OCI-LY3 (cell line): ENCODE measurements at regions not wholly inside any gene's neighbourhood (a gene's known extent, or its start where the extent isn't known, plus 50 kb on each side); places are given as distances from the start of the nearest gene placed in this dataset.

Experiments used
- CTCF ChIP-seq: fragments of 200-600, 300-600 bp; sonication (generic); IDR thresholded peaks from 2 replicates; pipeline ENCODE4 v1.5.1; 2014; ENCODE audit warnings: antibody characterized with exemption, low read length, low read depth
- EZH2phosphoT487 ChIP-seq: fragments of 200-600 bp; shearing (Covaris generic); IDR thresholded peaks from 2 replicates; pipeline ENCODE4 v1.6.1; 2018; ENCODE audit warnings: antibody characterized with exemption, mixed run types, low read depth

DNA sequence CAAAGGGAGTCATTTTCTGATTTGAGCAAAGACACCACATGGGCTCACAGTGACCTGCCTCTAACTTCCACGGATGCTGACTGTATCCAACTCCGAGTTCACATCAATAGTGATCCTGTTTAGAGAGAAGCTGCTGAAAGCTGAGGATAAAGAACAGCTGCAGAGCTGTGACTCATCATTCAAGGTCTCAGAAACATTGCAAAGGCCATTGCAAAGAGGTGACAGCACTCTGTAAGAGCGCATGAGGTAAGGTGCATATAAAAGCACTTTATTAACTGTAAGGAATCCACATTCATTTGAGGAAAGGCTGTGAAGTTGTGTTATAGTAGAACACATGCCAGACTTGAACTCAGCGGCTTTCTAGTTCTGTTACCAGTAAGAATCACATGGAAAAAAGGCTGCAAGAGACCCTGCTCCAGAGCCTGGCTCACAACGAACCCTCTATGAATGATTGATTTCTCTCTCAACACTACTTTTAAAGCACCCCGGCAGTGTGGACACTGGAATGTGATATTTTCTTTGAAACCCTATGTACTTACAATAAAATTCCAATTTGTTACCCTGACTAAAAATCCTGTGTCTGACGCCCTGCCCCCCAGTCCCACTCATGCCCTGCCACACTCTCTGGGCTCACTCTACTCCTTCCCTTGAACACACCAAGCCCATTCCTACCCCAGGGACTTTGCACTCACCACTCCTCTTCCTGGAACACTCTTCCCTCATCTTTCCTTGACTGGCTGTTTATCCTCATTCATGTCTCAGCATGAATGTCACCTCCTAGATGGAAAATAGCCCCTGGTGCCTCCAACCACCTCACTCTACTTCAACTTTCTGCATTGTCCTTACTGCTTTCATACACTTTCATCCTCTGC lies 111.2 kb downstream of the LSM3 start:
- TF ChIP-seq CTCF: no peak
- TF ChIP-seq EZH2phosphoT487: no peak
